NCI-H69 (cell line): ENCODE measurements at regions not wholly inside any gene's neighbourhood (a gene's known extent, or its start where the extent isn't known, plus 50 kb on each side); places are given as distances from the start of the nearest gene placed in this dataset.

Source experiments
- DNase-seq: peaks from one replicate; lab custom pipeline; 2025; lab: John Stamatoyannopoulos, UW

- no peak for DNase-seq
Measured at GRCh38 chr7:80347173-80347572, 164.7 kb downstream of the GNAT3 start.

GRCh38 chr7:80346704-80347103 lies 165.2 kb downstream of the GNAT3 start:
- peak; percentile 39 for DNase-seq

GRCh38 chr7:80335511-80336231 lies 176.2 kb downstream of the GNAT3 start:
- DNase-seq, result peak; percentile 81

GRCh38 chr7:80334908-80335307 lies 177.0 kb downstream of the GNAT3 start:
- no peak for DNase-seq

GRCh38 chr7:80334196-80334595 lies 177.7 kb downstream of the GNAT3 start:
- DNase-seq, result no peak

GRCh38 chr7:80333040-80333439 lies 178.8 kb downstream of the GNAT3 start:
- no peak for DNase-seq

GRCh38 chr7:80330434-80330833 lies 181.4 kb downstream of the GNAT3 start:
- no peak for DNase-seq

GRCh38 chr7:80324032-80324431 lies 187.8 kb downstream of the GNAT3 start:
- peak; percentile 49 for DNase-seq

- no peak for DNase-seq
Measured at GRCh38 chr7:80319461-80319860, 184.8 kb downstream of the GNAI1 start.

GRCh38 chr7:80318081-80318480 lies 183.4 kb downstream of the GNAI1 start:
- DNase-seq, result no peak

- no peak for DNase-seq
Measured at GRCh38 chr7:80316811-80317210, 182.2 kb downstream of the GNAI1 start.

GRCh38 chr7:80313716-80314115 lies 179.1 kb downstream of the GNAI1 start:
- DNase-seq, result no peak

GRCh38 chr7:80313067-80313626 lies 178.5 kb downstream of the GNAI1 start:
- peak; percentile 19 for DNase-seq

- peak; percentile 91 for DNase-seq
Measured at GRCh38 chr7:80312139-80312661, 177.6 kb downstream of the GNAI1 start.

GRCh38 chr7:80311313-80311712 lies 176.7 kb downstream of the GNAI1 start:
- no peak for DNase-seq

GRCh38 chr7:80309971-80310549 lies 175.4 kb downstream of the GNAI1 start:
- DNase-seq, result no peak

- DNase-seq, result no peak
Measured at GRCh38 chr7:80309377-80309776, 174.7 kb downstream of the GNAI1 start.

- peak; percentile 26 for DNase-seq
Measured at GRCh38 chr7:80307227-80307856, 172.7 kb downstream of the GNAI1 start.

GRCh38 chr7:80303315-80303714 lies 168.7 kb downstream of the GNAI1 start:
- no peak for DNase-seq

GRCh38 chr7:80302636-80303035 lies 168.0 kb downstream of the GNAI1 start:
- DNase-seq, result no peak

GRCh38 chr7:80302078-80302477 lies 167.4 kb downstream of the GNAI1 start:
- DNase-seq, result no peak

GRCh38 chr7:80298201-80298600 lies 163.6 kb downstream of the GNAI1 start:
- peak; percentile 35 for DNase-seq

- no peak for DNase-seq
Measured at GRCh38 chr7:80294346-80294745, 159.7 kb downstream of the GNAI1 start.
